ENCODE measurements at regions not wholly inside any gene's neighbourhood (a gene's known extent, or its start where the extent isn't known, plus 50 kb on each side); places are given as distances from the start of the nearest gene placed in this dataset.

GRCh38 chr3:127042634-127043033 is 59.7 kb downstream of the PLXNA1 start:
- TF ChIP-seq, protein P1, sequence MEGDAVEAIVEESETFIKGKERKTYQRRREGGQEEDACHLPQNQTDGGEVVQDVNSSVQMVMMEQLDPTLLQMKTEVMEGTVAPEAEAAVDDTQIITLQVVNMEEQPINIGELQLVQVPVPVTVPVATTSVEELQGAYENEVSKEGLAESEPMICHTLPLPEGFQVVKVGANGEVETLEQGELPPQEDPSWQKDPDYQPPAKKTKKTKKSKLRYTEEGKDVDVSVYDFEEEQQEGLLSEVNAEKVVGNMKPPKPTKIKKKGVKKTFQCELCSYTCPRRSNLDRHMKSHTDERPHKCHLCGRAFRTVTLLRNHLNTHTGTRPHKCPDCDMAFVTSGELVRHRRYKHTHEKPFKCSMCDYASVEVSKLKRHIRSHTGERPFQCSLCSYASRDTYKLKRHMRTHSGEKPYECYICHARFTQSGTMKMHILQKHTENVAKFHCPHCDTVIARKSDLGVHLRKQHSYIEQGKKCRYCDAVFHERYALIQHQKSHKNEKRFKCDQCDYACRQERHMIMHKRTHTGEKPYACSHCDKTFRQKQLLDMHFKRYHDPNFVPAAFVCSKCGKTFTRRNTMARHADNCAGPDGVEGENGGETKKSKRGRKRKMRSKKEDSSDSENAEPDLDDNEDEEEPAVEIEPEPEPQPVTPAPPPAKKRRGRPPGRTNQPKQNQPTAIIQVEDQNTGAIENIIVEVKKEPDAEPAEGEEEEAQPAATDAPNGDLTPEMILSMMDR (IDR thresholded peaks at IDR 0.05; ENCODE audit: insufficient read depth, low read length, poor library complexity, severe bottlenecking): no peak
- TF ChIP-seq EZH2phosphoT487 (conservative IDR thresholded peaks at IDR 0.05; ENCODE audit: low read length): no peak

All from SU-DHL-6 (cell line).